HepG2 (cell line): ENCODE measurements at regions not wholly inside any gene's neighbourhood (a gene's known extent, or its start where the extent isn't known, plus 50 kb on each side); places are given as distances from the start of the nearest gene placed in this dataset.

Source experiments
- ATAC-seq: fragments of 200-7000 bp; cut with Tn5 transposase; 3 replicates; pipeline ENCODE4 v1.9.1; 2020; ENCODE audit warnings: mild to moderate bottlenecking, moderate library complexity
- BruUV-seq: library from RNA; stranded (reverse); fragments of 400-500 nt; replicated peaks from 2 replicates; lab custom pipeline; 2021; lab: Mats Ljungman, UMichigan
- CTCF ChIA-PET: fragments of 300-600 bp; formaldehyde crosslinking; extraction: SDS; loops from one replicate; lab custom pipeline; 2021; ENCODE audit warnings: low total read pairs, inconsistent platforms, low intra/inter-chr PET ratio; lab: Yijun Ruan, JAX
- POLR2A ChIA-PET: fragments of 350-600 bp; sonication (Branson Sonifier 250); formaldehyde crosslinking; loops from one replicate; lab custom pipeline; 2020; ENCODE audit warnings: antibody characterized with exemption, inconsistent platforms; lab: Yijun Ruan, JAX
- DNase-seq: peaks from one replicate; pipeline ENCODE4 v3.0.0-alpha.2; 2015; ENCODE audit warnings: low spot score
- FAIRE-seq: peaks from 3 replicates; lab custom pipeline; 2011; peaks lifted over from hg19 to GRCh38; lab: Jason Lieb, UNC
- H2AFZ ChIP-seq: one replicate; pipeline ENCODE4 v1.6.1; 2011; ENCODE audit warnings: low read length, inconsistent platforms
- H3K27ac ChIP-seq: fragments of 300-600 bp; 3 replicates; pipeline ENCODE4 v1.8.0; 2011; ENCODE audit warnings: mixed run types, mild to moderate bottlenecking, mixed read lengths, low read length, inconsistent platforms; ENCODE audit not compliant: insufficient read depth; ENCODE audit errors: extremely low read length
- H3K27me3 ChIP-seq, 2 experiments: fragments of 200-600 bp in 1 of 2; 2 replicates in 1 of 2; 3 replicates in 1 of 2; pipeline versions ENCODE4 v1.6.0 to v1.8.0; 2011; ENCODE audit warnings: low read length in 2 of 2, mild to moderate bottlenecking in 2 of 2, moderate library complexity in 2 of 2, inconsistent platforms in 1 of 2; ENCODE audit not compliant: insufficient read depth in 2 of 2, control insufficient read depth in 1 of 2
- H3K36me3 ChIP-seq, 2 experiments: fragments of 200-600 bp in 1 of 2; replicated peaks in 1 of 2; 2 replicates in 1 of 2; 3 replicates in 1 of 2; pipeline versions ENCODE4 v1.5.1 to v1.8.0; 2011; ENCODE audit warnings: low read length in 2 of 2, inconsistent platforms in 1 of 2; ENCODE audit not compliant: insufficient read depth in 2 of 2, control insufficient read depth in 1 of 2
- H3K4me1 ChIP-seq: 2 replicates; pipeline ENCODE4 v1.5.1; 2012; ENCODE audit warnings: low read length, inconsistent platforms; ENCODE audit not compliant: insufficient read depth
- H3K4me2 ChIP-seq: 2 replicates; pipeline ENCODE4 v1.6.0; 2011; ENCODE audit warnings: low read depth, low read length, inconsistent platforms
- H3K4me3 ChIP-seq, 3 experiments: fragments of 200-600 bp in 1 of 3; sonication (generic), shearing (Covaris generic) in 1 of 3; replicated peaks in 1 of 3; 2 replicates each; pipeline ENCODE4 v1.5.1; 2011 to 2016; ENCODE audit warnings: low read length in 3 of 3, inconsistent platforms in 2 of 3, low read depth in 2 of 3, mild to moderate bottlenecking in 2 of 3, control low read depth in 1 of 3, mixed read lengths in 1 of 3; ENCODE audit not compliant: insufficient read depth in 1 of 3
- H3K79me2 ChIP-seq: one replicate; pipeline ENCODE4 v1.6.1; 2011; ENCODE audit warnings: low read length, inconsistent platforms; ENCODE audit not compliant: insufficient read depth
- H3K9ac ChIP-seq: 2 replicates; pipeline ENCODE4 v1.6.0; 2011; ENCODE audit warnings: mild to moderate bottlenecking, low read depth, low read length, inconsistent platforms; ENCODE audit not compliant: insufficient read depth
- H3K9me3 ChIP-seq: 2 replicates; pipeline ENCODE4 v1.5.1; 2012; ENCODE audit warnings: mild to moderate bottlenecking, low read length
- H4K20me1 ChIP-seq: 2 replicates; pipeline ENCODE4 v1.6.0; 2011; ENCODE audit warnings: inconsistent platforms, mild to moderate bottlenecking, low read length, moderate library complexity; ENCODE audit not compliant: insufficient read depth
- ARID2 ChIP-seq: sonication (generic); formaldehyde crosslinking; IDR thresholded peaks from 2 replicates; pipeline ENCODE4 v1.8.1; 2022; ENCODE audit warnings: mild to moderate bottlenecking, missing genetic modification reagents, borderline replicate concordance
- CTCF ChIP-seq: sonication (generic); formaldehyde crosslinking; IDR thresholded peaks from 2 replicates; pipeline ENCODE4 v1.5.0; 2020; ENCODE audit warnings: mild to moderate bottlenecking, missing genetic modification reagents, moderate library complexity
- KDM5B ChIP-seq: sonication (generic); formaldehyde crosslinking; IDR thresholded peaks from 2 replicates; pipeline ENCODE4 v1.4.0; 2020; ENCODE audit warnings: missing genetic modification reagents, mild to moderate bottlenecking, borderline replicate concordance
- MATR3 ChIP-seq: sonication (generic); formaldehyde crosslinking; IDR thresholded peaks from 2 replicates; pipeline ENCODE4 v1.4.0; 2020; ENCODE audit warnings: missing genetic modification reagents
- TOE1 ChIP-seq: sonication (generic); formaldehyde crosslinking; IDR thresholded peaks from 2 replicates; pipeline ENCODE4 v1.4.0; 2020; ENCODE audit warnings: mild to moderate bottlenecking, missing genetic modification reagents
- ZNF317 ChIP-seq: sonication (generic); formaldehyde crosslinking; IDR thresholded peaks from 2 replicates; pipeline ENCODE4 v1.5.0; 2020; ENCODE audit warnings: mild to moderate bottlenecking, missing genetic modification reagents
- ZNF746 ChIP-seq: sonication (generic); formaldehyde crosslinking; IDR thresholded peaks from 2 replicates; pipeline ENCODE4 v1.8.0; 2022; ENCODE audit warnings: mild to moderate bottlenecking, missing genetic modification reagents
- ZSCAN21 ChIP-seq: sonication (generic); formaldehyde crosslinking; IDR thresholded peaks from 2 replicates; pipeline ENCODE4 v1.8.0; 2022; ENCODE audit warnings: mild to moderate bottlenecking, missing genetic modification reagents, moderate library complexity, borderline replicate concordance
- ZSCAN9 ChIP-seq: IDR thresholded peaks from 2 replicates; pipeline ENCODE4 v1.6.1; 2016; ENCODE audit warnings: borderline replicate concordance
- WGBS: methylation state at CpG from one replicate; pipeline ENCODE4 v1.1.6; 2017; ENCODE audit warnings: low lambda C conversion rate; 5-methylcytosine and 5-hydroxymethylcytosine counted together
- in situ Hi-C: cut with HindIII; loops from 2 replicates; pipeline ENCODE4 v1.10.0; 2017; ENCODE audit warnings: low pct_unique_long_range_greater_than_20kb; ENCODE audit not compliant: extremely low pct_ligation_motif_present
- intact Hi-C: fragments of 100-400 bp; cut with micrococcal nuclease; formaldehyde crosslinking; loops from one replicate; pipeline ENCODE4 v1.10.0; 2022; ENCODE audit not compliant: unreplicated experiment
- TF ChIP-seq, protein P1 (sequence below): sonication (generic); formaldehyde crosslinking; IDR thresholded peaks from 2 replicates; pipeline ENCODE4 v1.9.0; 2021; ENCODE audit warnings: missing genetic modification reagents, mild to moderate bottlenecking, borderline replicate concordance
- TF ChIP-seq, protein P2 (sequence below): sonication (generic); formaldehyde crosslinking; IDR thresholded peaks from 2 replicates; pipeline ENCODE4 v1.5.1; 2020; ENCODE audit warnings: missing genetic modification reagents, mild to moderate bottlenecking, borderline replicate concordance

DNA sequence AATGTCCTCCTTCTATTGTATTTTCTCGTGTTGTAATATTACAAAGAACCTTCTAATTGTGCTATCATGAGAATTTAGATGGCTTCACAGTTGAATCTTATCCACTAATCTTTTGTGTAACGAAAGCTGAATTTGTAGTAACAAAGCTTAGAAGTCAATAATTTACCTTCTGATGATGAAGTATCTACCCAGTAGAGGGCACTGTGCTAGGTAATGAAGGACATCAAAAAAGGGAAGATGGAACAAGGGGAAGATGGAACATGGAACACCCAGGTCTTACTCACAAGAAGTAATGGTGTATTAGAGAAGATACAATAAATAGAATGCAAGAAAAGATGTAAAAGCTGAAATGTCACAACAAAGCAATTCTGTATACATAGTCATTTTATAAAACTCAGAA lies 131.0 kb upstream of the CCNG1 start:
- no peak for FAIRE-seq

GRCh38 chr5:163309914-163310313 lies 127.5 kb upstream of the CCNG1 start:
- Histone ChIP-seq H3K36me3 (no peaks in the 10 kb centered on the region), H3K79me2 (no peaks in the 10 kb centered on the region), H3K9me3 (no peaks in the 10 kb centered on the region), H2AFZ (no peak overlapping the region), H3K9ac (no peak overlapping the region), H3K4me1 (no peaks in the 10 kb centered on the region), H3K27me3 (no peaks in the 10 kb centered on the region), H3K4me3 (no peak overlapping the region), H3K27ac (no peak overlapping the region), H3K4me2 (no peak overlapping the region), H4K20me1 (no peaks in the 10 kb centered on the region)
- ATAC-seq, result no peak
- ChIA-PET CTCF (no interaction called here), POLR2A (no interaction called here)
- no peak for FAIRE-seq
- DNase-seq, result no peak
- in situ Hi-C loops (no loop called here), intact Hi-C loops (no loop called here)
- 12% methylated on average over 2 of the region's 2 CpGs for WGBS
- no TSS peak for BruUV-seq
- no peak for TF ChIP-seq ARID2 (CRISPR knock-in tag)
- no peak for TF ChIP-seq KDM5B
- TF ChIP-seq ZNF746 (CRISPR knock-in tag), result no peak
- TF ChIP-seq, protein P1, sequence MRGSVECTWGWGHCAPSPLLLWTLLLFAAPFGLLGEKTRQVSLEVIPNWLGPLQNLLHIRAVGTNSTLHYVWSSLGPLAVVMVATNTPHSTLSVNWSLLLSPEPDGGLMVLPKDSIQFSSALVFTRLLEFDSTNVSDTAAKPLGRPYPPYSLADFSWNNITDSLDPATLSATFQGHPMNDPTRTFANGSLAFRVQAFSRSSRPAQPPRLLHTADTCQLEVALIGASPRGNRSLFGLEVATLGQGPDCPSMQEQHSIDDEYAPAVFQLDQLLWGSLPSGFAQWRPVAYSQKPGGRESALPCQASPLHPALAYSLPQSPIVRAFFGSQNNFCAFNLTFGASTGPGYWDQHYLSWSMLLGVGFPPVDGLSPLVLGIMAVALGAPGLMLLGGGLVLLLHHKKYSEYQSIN, result no peak
- TF ChIP-seq MATR3 (CRISPR knock-in tag), result no peak
- TF ChIP-seq TOE1 (CRISPR knock-in tag), result no peak
- TF ChIP-seq ZSCAN21 (CRISPR knock-in tag), result no peak
- TF ChIP-seq, protein P2, sequence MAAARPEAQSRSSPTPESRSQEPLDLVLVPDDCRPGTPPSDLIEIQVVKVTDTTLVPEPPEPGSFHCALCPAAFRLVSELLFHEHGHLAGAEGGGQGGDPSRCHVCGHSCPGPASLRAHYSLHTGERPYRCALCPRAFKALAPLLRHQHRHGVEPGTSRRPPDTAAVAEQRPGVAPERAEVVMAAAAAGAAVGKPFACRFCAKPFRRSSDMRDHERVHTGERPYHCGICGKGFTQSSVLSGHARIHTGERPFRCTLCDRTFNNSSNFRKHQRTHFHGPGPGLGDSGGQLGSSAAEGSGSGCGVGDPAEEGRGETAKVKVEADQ (CRISPR knock-in tag), result no peak

More for the DNA sequence above, 131.0 kb upstream of the CCNG1 start:
- Histone ChIP-seq H3K4me1 (no peaks in the 10 kb centered on the region), H3K79me2 (no peaks in the 10 kb centered on the region), H3K36me3 (no peaks in the 10 kb centered on the region), H3K9me3 (no peaks in the 10 kb centered on the region)
- 6% methylated on average over 2 of the region's 2 CpGs for WGBS
- no TSS peak for BruUV-seq
- POLR2A ChIA-PET, result no interaction called here
- in situ Hi-C loops, result no loop called here
- intact Hi-C loops, result loop anchor here (1.0 kb wide), 2 partner anchors 41 to 102 kb away; no protein-coding TSS in a partner anchor
- DNase-seq (peak; percentile 10), ATAC-seq (0 out of 3 replicates have a peak, but pooled peaks have one; percentile 35)
- TF ChIP-seq CTCF (CRISPR knock-in tag) (peak; percentile 43; the same call in 1 of the 2 replicates), ZSCAN9 (no peak), ZNF317 (CRISPR knock-in tag) (0 out of 2 replicates have a peak, but pooled peaks have one; percentile 59)
- TF ChIP-seq, all 625 proteins: peak for 2
- Histone ChIP-seq H3K9ac (no peak overlapping the region), H3K4me2 (no peak overlapping the region), H3K27me3 (no peaks in the 10 kb centered on the region), H2AFZ (no peak overlapping the region), H4K20me1 (no peaks in the 10 kb centered on the region), H3K27ac (no peak overlapping the region), H3K4me3 (no peak overlapping the region)
- CTCF ChIA-PET, result interaction anchor here (2.0 kb wide), 1 partner anchor 41 kb away, joined by 8 read pairs; no protein-coding TSS in a partner anchor
